ENCODE measurements at regions not wholly inside any gene's neighbourhood (a gene's known extent, or its start where the extent isn't known, plus 50 kb on each side); places are given as distances from the start of the nearest gene placed in this dataset.

DNA sequence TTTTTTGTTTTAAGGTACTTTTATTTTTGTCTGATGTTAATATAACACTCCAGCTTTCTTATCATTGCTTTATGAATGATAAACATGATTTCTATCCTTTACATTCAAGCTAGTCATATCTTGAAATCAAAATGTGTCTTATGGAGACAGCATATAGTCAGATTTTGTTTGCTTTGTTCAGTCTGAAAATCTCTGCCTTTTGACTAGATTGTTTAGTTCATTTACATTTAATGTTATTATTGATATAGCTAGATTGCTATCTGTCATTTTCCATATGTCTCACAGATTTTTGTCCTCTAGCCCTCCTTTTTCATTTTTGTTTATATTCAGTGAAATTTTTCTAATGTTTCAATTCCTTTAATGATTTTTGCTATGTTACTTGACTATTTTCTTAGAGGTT is 332.8 kb downstream of the SMOC2 start:
- no peaks in the 10 kb centered on the region for H3K4me1 Mint-ChIP-seq (ENCODE audit: low read depth)
- H3K27me3 Mint-ChIP-seq, result peaks cover 10% of the 10 kb centered on the region
- H3K27ac Mint-ChIP-seq, result no peak overlapping the region
- ATAC-seq (ENCODE audit: poor library complexity), result no peak
- H3K4me3 Mint-ChIP-seq, result no peak overlapping the region
- H3K36me3 Mint-ChIP-seq (ENCODE audit: low read depth), result no peaks in the 10 kb centered on the region
- Histone ChIP-seq H3K9me3 (ENCODE audit: control insufficient read depth in 1 of 2, insufficient read depth in 1 of 2, low read length in 2 of 2) (peaks cover 11 to 12% of the 10 kb centered on the region in 2 experiments), H3K27ac (ENCODE audit: low read depth in 1 of 2, low read length in 2 of 2) (no peak overlapping the region), H3K27me3 (ENCODE audit: control insufficient read depth in 1 of 2, insufficient read depth in 2 of 2, low read length in 2 of 2) (no peaks in the 10 kb centered on the region), H3K4me1 (ENCODE audit: insufficient read depth, low read length) (no peaks in the 10 kb centered on the region), H3K4me3 (ENCODE audit: low read length) (no peak overlapping the region), H3K36me3 (ENCODE audit: insufficient read depth, low read length) (no peaks in the 10 kb centered on the region)
- no peak for DNase-seq
- POLR2A ChIA-PET, result no interaction called here
- TF ChIP-seq CTCF (IDR thresholded peaks at IDR 0.05), result no peak
- CTCF ChIA-PET, result no interaction called here
- H3K9me3 Mint-ChIP-seq, result peaks cover 30% of the 10 kb centered on the region
- intact Hi-C loops (cut with DNase I, micrococcal nuclease), result no loop called here

DNA sequence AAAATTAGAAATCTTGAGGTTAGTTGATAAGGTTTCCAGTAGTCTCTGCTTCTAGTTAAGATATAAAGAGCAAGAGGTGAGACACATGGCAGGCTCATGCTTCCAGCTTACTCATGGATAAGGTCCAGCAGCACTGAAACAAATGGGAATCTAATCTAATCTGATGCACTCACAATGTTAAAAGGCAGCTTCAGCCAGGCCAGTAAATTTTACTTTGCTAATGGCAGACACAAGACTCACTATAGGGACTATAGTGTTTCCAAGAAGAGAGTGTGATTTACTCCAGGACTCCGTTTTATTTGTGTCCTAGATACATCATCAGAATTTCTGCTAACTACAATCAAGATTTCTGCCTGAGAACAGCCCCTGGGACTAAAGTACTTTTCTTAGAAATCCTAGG is 324.8 kb downstream of the SMOC2 start:
- no peak for TF ChIP-seq CTCF (IDR thresholded peaks at IDR 0.05)
- Histone ChIP-seq H3K4me1 (ENCODE audit: insufficient read depth, low read length) (no peaks in the 10 kb centered on the region), H3K27ac (ENCODE audit: low read depth in 1 of 2, low read length in 2 of 2) (no peak overlapping the region), H3K4me3 (ENCODE audit: low read length) (no peak overlapping the region), H3K36me3 (ENCODE audit: insufficient read depth, low read length) (no peaks in the 10 kb centered on the region), H3K9me3 (ENCODE audit: control insufficient read depth in 1 of 2, insufficient read depth in 1 of 2, low read length in 2 of 2) (no peaks in the 10 kb centered on the region), H3K27me3 (ENCODE audit: control insufficient read depth in 1 of 2, insufficient read depth in 2 of 2, low read length in 2 of 2) (no peaks in the 10 kb centered on the region)
- Mint-ChIP-seq H3K4me1 (ENCODE audit: low read depth) (no peaks in the 10 kb centered on the region), H3K27me3 (no peaks in the 10 kb centered on the region), H3K4me3 (no peak overlapping the region), H3K36me3 (ENCODE audit: low read depth) (no peaks in the 10 kb centered on the region), H3K27ac (no peak overlapping the region), H3K9me3 (no peaks in the 10 kb centered on the region)
- ChIA-PET POLR2A (no interaction called here), CTCF (no interaction called here)
- ATAC-seq (ENCODE audit: poor library complexity) (no peak), DNase-seq (no peak)
- intact Hi-C loops (cut with DNase I, micrococcal nuclease), result no loop called here

DNA sequence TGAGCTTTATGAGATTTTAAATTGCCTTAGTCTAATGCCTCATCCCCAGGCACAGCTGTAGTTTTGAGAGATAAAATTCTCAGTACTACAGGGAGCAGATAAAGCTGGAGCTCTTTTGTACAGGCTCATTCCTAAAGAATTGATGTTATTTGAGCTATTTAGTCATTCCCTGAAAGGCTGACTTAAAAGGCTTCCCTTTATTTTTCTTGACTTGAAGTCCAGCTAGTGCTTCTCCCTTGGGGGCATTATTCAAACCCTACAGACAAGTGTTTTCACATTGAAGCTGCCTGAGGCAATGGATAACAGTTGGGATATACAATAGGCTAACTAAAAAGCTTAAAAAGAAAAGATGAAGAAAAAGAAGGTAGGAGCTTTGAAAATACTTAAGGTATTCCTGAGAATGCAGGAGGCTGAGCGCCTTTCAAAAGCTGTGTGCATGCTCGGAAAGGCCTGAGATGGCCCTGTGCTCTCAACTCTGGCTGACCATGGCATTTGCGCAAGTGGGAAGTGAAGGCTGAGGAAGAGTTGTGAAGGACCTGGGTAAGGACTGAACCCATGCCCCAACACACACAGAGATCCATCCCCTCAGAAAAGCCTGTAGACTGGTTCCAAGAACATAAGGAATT is 315.1 kb downstream of the SMOC2 start:
- H3K27me3 ChIP-seq (ENCODE audit: control insufficient read depth in 1 of 2, insufficient read depth in 2 of 2, low read length in 2 of 2), result peaks cover 0 to 2% of the 10 kb centered on the region in 2 experiments
- CTCF ChIA-PET, result no interaction called here
- no peak for TF ChIP-seq CTCF (IDR thresholded peaks at IDR 0.05)
- POLR2A ChIA-PET, result no interaction called here
- no peaks in the 10 kb centered on the region for H3K9me3 ChIP-seq (ENCODE audit: control insufficient read depth in 1 of 2, insufficient read depth in 1 of 2, low read length in 2 of 2)
- intact Hi-C loops (cut with DNase I, micrococcal nuclease), result no loop called here
- no peaks in the 10 kb centered on the region for H3K4me1 ChIP-seq (ENCODE audit: insufficient read depth, low read length)
- Mint-ChIP-seq H3K36me3 (ENCODE audit: low read depth) (no peaks in the 10 kb centered on the region), H3K4me1 (ENCODE audit: low read depth) (no peaks in the 10 kb centered on the region), H3K4me3 (no peak overlapping the region), H3K9me3 (no peaks in the 10 kb centered on the region), H3K27me3 (peaks cover 23% of the 10 kb centered on the region), H3K27ac (no peak overlapping the region)
- DNase-seq (no peak), ATAC-seq (ENCODE audit: poor library complexity) (no peak)
- no peaks in the 10 kb centered on the region for H3K36me3 ChIP-seq (ENCODE audit: insufficient read depth, low read length)
- H3K4me3 ChIP-seq (ENCODE audit: low read length), result no peak overlapping the region
- H3K27ac ChIP-seq (ENCODE audit: low read depth in 1 of 2, low read length in 2 of 2), result no peak overlapping the region
